HG03469 (cell line): ENCODE measurements at regions not wholly inside any gene's neighbourhood (a gene's known extent, or its start where the extent isn't known, plus 50 kb on each side); places are given as distances from the start of the nearest gene placed in this dataset.
"Not testable (repeated sequence)": the region's sequence is repeated elsewhere in the genome, so short reads cannot be mapped to it uniquely, and the experiment has no call there.

Experiments used
- ATAC-seq: cut with Tn5 transposase; IDR thresholded peaks from one replicate; pipeline ENCODE4 v1.9.1; 2021; ENCODE audit warnings: mild to moderate bottlenecking, moderate library complexity, moderate number of reproducible peaks; ENCODE audit not compliant: unreplicated experiment

DNA sequence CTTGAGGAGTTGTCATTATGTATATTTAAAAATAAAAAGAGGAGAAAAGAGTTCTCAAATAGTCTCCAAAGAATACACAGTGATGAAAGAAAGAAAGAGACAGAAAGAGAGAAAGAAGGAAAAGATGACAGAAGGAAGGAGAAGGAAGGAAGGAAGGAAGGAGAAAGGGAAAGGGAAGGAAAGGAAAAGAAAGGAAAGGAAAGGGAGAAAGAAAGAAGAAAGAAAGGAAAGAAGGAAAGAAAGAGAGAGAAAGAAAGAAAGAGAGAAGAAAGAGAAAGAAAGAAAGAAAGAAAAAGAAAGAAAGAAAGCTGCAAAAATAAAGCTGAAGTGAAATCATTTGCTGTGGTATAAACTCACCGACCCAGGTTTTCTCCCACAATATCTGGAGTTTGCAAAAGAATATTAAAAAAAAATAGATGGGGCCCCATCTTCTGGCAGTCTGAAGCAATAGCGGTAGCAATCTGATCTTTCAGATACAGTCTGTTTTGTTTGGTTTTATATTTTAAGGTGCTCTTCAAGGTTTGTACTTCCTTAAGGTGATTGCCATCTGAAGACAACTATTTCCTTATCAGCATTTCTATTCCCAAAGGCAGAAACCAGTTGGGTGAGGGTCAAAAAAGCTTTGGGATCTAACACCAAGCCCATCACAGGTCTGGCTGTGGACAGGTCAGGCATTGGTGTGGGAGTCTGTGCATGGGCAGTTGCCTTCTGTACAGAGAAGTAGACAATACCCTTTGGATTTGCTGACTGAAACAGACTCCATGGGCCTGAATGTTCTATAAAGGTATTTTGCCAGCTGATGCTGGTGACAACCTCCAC is 160.4 kb downstream of the CPEB2 start:
- peak; percentile 52 for ATAC-seq

DNA sequence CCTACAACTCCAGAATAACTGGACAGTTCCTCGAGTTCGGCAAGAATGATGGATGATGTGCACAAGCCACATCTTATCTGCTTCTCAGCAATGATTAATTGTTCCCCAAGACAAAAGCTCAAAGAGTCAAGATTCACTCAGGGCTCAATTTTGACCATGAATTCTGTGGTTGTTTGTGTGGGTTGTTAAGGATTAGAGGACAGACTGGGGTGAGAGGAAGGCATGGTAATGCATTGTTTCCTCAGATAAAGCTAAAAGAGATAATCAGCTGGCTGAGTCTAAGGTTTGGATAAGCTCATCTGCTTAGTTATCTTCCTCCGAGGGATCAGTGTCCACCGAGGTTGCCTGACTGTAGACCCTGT is 161.0 kb downstream of the CPEB2 start:
- ATAC-seq: no peak

DNA sequence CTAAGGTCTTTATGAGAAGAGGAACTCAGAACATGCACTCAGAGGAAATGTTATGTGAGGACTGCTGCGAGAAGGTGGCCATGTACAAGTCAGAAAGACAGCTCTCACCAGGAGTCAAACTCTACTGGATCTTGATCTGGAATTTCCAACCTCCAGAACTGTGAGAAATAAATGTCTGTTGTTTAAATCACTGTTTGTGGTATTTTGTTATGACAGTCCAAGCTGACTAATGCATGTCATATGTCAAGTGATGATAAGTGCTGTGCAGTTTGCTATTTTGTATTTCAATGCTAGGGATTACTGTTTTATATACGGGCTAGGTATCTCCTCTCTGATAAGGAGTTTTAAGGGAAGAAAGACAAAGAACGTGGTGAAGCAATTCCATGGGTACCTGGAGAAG is 162.3 kb downstream of the CPEB2 start:
- ATAC-seq: no peak

DNA sequence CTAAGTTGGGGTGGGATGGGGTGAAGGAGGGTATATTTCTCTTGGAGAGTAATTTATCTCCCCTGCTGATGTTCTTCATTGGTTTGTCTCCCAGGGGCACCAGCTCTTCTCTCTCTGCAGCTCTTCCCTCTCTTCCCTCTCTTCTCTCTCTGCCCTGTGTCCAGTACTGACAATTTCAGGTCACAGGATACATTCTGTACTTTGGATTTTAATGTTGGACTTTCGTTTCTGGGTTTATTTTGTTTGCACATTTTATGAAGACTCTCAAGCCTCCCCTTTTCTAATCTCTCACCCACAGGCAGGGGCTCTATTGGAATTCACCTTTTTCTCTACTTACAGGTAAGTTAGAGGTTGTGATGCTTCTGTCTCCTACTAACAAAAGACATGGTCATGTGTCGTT is 165.5 kb downstream of the CPEB2 start:
- ATAC-seq: no peak

DNA sequence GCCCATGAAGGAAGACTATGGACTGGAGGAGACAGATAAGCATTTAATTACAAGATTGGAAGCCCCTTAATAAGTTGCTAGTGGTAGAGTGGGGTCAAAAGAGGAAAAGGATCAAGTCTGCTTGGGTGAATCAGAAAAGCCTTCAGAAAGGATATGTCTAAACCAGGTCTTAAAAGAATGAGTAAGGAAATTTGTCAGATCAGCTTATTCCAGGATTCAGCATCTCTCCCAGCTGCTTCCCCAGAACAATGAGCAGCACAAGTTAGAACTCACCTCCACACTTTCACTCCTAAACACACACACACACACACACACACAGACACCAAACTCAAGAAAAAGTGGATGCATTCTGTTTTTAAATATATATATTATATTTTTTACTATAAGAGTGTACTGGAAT is 166.5 kb downstream of the CPEB2 start:
- no peak for ATAC-seq

DNA sequence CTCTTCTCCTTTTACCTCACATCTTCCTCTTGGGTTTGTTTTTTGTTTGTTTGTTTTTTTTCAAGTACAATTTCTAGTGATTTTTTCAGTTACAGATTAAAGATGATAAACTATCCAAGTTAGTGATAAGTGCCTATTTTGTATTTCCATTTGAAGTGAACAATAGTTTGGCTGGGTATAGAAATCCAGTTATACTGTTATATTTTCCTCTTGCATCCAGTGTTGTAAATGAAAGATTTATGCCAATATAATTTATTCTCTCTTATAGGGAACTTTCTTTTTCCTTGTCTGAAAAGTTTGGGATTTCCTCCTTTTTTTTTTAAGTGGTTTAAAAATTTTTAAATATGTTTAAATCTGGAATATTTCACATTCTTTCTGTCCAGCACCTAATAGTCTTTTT is 169.4 kb downstream of the CPEB2 start:
- ATAC-seq: no peak

DNA sequence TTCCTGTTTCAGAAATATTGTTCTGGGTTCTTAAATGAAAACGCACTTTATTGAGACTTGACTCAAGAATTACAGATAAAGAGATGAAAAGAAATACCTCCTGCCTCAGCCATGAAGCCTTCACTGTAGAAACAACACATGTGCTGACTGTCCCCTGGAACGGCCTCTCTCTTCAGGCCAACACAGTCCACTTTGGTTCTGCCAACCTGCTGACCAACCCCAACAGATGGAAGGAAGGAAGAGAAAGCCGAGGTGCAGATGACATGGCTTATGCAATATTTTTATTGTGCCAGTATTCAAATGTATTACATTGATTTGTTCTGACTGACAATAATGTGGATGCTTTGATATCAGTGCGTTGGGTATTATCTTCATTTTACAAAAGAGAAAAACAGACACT is 171.0 kb downstream of the CPEB2 start:
- no peak for ATAC-seq

DNA sequence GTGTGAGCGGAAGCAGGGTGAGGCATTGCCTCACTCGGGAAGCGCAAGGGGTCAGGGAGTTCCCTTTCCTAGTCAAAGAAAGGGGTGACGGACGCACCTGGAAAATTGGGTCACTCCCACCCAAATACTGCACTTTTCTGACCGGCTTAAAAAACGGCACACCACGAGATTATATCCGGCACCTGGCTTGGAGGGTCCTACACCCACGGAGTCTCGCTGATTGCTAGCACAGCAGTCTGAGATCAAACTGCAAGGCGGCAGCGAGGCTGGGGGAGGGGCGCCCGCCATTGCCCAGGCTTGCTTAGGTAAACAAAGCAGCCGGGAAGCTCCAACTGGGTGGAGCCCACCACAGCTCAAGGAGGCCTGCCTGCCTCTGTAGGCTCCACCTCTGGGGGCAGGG is 171.9 kb downstream of the CPEB2 start:
- not testable (repeated sequence) for ATAC-seq

DNA sequence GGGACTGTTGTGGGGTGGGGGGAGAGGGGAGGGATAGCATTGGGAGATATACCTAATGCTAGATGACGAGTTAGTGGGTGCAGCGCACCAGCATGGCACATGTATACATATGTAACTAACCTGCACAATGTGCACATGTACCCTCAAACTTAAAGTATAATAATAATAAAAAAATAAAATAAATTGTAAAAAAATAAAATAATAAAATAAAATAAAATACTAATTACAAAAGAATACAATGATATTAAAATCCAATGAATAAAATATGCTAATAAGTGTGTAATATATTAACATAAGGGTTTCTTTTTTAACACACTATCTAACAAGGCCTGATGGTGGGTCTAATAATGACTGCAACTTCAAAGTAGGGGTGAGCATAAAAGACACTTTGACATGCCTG is 177.6 kb downstream of the CPEB2 start:
- not testable (repeated sequence) for ATAC-seq

DNA sequence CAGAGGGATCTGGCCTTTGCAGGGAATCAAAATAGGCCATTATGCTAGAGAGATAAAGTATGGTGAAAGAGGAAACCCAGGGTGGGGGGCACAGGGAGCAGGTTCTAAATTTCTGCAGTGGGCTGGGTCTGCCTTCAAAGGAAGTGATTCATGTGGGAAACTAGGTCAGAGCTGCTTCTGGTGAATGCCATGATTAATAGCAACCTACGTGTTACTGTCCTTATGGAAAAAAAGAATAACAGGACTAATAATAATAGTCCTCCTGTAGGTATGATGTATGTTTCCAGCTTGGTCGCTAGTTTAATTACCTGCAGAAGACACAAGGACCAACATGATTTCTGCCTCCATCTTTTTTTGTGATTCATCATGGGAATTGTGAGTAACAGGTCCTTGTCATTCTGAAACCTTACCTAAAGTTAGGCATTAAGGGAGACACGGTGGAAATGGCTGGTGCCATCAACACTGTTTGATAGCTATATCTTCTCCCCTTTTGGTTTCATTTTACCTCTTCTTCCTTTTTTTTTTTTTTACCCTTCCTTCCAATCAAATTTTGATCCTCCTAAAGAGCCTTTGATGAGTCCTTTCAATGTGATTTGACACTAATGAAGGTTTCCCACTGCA is 180.4 kb downstream of the CPEB2 start:
- ATAC-seq: peak; percentile 80

DNA sequence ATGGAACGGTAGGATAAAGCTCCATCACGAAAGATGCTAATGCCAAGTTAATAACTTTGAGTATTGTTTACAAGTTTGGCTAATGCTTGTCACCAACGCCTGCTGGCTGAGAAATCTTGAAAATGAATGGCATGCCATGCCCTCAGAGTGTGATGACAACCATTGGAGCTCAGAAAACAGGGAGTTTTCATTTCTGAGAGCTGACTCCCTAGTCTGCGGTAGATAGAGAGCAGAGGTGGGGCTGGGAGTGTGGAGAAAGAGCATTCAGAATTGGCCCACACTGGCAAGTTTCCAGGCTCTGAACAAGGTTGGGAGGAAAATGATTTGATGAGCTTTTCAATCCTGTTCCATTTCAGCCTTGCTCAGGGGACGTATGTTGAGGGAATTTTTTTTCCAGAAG is 183.9 kb downstream of the CPEB2 start:
- no peak for ATAC-seq

DNA sequence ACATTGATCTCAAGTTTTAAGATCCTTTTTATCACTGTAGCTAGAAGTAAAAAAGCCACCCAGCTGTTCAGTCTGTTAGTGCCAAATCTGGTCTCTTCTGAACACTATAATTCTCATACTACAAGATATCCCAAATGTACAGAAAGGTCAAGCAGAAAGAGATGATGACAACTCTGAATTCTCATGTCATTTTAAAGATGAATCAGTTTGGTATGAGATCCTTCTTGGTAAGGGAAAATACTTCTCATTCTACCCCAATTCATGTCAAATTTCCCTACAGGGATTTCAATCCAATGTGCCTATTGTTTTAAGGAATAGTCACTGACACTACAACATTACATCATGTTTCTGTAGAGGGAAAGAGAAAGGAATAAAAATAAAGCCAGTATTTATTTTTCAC is 184.5 kb downstream of the CPEB2 start:
- ATAC-seq: no peak

DNA sequence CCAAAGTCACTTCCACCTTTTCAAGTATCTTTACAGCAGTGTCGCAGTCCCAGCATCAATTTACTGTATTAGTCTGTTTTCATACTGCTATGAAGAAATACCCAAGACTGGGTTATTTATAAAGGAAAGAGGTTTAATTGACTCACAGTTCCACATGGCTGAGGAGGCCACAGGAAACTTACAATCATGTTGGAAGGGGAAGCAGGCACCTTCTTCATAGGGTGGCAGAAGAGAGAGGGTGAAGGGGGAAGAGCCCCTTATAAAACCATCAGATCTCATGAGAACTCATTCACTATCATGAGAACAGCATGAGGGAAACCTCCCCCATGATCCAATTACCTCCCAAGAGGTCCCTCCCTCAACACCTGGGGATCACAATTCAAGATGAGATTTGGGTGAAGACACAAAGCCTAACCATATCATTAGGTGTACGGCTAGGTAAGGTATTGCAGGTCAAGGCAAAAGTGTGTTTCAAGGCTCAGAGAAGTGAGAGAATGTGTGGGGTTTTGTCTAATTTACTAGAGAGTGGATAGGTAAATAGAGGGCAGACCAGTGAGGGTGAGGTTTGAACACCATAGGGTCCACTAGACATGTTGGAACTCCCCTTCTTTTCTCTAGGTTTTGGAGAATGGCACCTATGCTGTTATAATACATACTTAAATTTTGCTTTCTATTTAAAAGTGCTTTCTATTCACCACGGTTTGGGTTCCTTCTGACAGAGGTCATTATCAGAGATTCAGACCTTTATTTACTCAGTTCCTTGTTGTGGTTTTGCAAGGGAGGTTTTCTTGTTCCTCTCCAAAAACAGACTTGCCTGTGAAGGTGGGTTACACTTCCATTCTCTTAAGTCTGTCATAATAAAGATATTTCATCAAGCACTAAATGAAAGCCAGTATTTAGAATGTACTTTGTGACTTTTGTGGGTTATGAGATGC is 186.6 kb downstream of the CPEB2 start:
- no peak for ATAC-seq

DNA sequence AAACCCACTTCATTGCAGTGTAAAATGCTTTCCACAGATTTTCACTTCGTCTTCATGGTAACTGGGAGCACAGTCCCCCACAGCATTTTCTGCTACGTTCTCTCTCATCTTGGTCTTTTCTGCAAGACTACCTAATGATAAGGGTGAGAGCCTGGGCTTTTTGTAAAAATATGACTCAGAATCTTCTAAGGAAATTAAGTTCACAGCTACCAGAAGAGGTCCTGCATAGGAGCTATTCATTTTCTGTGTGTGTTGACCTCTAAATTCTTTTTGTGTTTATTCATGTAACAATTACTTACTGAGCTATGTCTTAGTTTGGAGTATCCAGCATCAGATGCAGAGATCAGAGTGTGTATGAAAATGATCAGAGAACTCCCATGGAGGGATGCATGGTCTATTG is 192.2 kb downstream of the CPEB2 start:
- ATAC-seq: no peak

DNA sequence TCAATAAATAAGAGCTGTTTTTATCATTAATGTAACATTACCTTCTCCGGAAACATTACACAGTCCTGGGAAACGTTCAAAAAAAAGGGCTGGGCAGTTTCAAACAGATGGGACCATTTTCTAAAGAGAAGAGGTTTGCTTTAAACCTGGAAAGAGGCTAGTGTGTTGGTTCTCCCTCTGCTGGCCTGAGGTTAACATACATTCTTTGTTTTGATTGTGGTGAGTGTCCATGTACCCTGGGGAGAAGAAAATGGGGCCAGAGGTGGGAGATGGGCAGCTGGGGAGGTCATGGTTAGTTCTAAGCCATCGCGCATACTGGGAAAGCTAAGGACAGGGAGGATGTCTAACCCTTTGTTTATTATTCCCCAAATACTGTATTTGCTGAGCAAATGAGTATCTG is 194.7 kb downstream of the CPEB2 start:
- ATAC-seq: no peak

DNA sequence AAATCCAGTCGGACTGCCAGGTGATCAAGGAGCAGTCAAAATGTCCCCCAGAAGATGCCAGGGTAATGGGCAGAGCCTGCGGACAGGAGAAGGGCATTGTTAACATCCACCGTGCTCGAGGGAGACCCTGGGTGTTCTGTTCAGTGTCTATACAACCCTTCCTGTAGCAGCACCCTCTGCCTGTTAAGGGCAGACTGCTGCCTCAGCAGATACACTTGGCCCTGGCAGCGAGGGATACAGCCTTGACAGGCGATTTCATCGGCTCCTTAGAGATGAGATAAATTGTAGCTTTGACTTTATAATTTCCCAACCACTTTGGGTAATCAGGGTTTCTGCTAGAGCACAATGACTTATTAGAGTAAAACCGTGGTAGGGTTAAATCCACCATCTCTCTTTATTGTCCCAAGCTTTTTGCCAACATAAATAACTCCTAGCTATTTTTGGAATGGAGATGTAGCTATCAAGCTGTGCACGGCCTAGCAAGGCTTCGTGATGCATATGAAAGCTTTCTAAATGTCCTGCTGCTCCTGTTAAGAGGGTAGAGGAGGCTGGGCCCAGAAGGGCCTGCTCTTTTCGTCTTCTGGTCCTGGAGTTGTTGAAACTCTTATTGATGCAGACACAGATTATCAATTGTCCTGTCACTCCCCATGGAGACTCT is 195.9 kb downstream of the CPEB2 start:
- no peak for ATAC-seq

DNA sequence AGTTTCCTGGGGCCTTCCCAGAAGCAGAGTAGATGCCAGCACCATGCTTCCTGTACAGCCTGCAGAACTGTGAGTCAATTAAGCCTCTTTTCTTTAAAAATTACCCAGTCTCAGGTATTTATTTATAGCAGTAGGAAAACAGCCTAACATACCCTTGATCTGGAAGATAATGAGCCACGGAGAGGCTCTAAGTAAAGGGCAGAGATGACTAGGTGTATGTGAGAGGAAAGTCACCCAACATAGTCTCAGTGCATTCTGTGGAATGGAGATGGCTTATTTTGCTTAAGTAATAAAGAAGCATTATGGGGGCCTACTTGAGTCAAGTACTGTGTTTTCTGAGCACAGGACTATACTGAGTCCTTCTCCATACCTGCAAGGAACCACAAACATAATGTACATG is 199.5 kb downstream of the CPEB2 start:
- ATAC-seq: no peak

DNA sequence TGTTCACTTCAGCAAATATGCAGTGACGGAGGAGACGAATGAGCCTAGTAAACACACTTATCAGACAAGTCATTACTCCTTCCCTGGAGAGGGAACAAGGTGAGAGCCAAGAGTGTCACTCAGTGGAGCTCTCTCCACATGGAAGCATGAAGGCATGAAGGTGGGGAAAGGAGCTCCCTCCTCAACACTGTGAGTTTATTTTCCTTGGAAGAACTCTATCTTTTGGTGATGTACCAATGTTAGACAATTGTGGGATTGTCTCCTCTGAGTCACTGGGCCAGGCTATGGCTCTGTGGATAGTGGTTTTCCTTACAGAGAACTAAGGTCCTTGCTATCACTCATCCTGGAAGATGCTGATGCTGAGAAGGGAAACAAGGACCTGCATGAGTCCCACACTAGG is 200.2 kb downstream of the CPEB2 start:
- no peak for ATAC-seq

DNA sequence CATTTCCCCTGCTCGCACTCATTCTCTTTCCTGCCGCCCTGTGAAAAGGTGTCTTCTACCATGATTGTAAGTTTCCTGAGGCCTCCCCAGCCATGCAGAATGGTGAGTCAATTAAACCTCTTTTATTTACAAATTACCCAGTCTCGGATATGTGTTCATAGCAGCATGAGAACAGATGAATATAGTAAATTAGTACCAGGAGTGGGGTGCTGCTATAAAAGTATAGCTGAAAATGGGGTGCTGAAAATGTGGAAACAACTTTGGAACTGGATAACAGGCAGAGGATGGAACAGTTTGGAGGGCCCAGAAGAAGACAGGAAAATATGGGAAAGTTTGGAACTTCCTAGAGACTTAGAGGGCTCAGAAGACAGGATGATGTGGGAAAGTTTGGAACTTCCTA is 204.2 kb downstream of the CPEB2 start:
- not testable (repeated sequence) for ATAC-seq

DNA sequence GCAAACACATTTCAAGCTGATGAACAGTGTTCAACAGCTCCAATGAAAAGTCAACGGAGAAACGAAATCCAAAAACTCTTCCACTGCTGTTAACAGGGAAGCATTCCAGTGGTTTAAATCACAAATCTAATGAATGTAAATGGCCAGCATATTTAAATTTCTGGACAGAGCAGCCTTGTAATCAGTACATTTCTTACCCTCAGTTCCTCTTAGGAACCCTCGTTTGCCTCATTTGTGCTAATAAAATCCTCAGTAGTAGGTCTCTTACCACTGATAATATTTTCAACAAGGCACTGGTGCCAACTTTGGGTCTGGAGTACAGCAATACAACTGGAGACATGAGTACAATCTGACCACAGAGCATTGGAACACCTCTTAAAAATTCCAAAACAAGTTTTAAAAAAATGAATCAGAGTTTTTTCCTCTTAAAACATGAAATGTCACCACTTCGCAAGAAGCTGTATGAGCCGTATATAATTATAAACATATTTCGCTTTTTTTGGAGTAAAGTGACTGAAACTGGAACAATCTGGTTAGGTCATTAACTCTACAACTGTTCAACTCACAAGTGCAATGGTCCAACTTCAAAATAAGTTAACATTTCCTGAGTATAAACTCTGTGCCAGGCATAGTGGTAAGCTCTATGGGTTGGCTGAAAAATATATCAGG is 211.2 kb downstream of the CPEB2 start:
- no peak for ATAC-seq

DNA sequence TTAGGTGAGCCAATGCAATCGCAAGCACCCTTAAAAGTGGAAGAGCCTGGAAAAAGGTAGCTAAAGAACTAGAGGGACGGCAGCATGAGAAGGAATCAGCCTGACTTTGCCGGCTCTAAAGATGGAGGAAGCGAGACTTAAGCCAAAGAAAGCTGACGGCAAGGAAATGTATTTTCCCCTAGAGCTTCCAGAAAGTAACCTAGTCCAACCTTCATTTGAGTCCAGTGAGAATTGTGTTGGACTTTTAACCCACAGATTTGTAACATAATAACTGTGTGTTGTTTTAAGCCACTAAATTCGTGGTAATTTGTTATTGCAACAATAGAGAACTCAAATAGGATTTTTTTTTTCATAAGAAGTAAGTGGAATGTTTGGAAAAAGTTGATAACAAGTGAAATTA is 212.7 kb upstream of the C1QTNF7 start:
- no peak for ATAC-seq
